ENCODE measurements at regions not wholly inside any gene's neighbourhood (a gene's known extent, or its start where the extent isn't known, plus 50 kb on each side); places are given as distances from the start of the nearest gene placed in this dataset.

- H3K9me3 Mint-ChIP-seq, result no peaks in the 10 kb centered on the region
- Histone ChIP-seq H3K4me2 (no peak overlapping the region), H3K79me2 (replicated peaks; ENCODE audit: insufficient read depth) (no peaks in the 10 kb centered on the region), H3K9me2 (ENCODE audit: insufficient read depth) (no peaks in the 10 kb centered on the region), H3K4me3 (no peak overlapping the region), H4K20me1 (replicated peaks; ENCODE audit: insufficient read depth) (no peaks in the 10 kb centered on the region), H3K36me3 (ENCODE audit: insufficient read depth) (no peaks in the 10 kb centered on the region), H3F3A (replicated peaks; ENCODE audit: low read depth) (no peaks in the 10 kb centered on the region), H3K27me3 (ENCODE audit: insufficient read depth) (no peaks in the 10 kb centered on the region), H2AFZ (peak overlapping the region; percentile 0; the same call in 1 of the 2 replicates), H3K27ac (ENCODE audit: low read depth) (no peak overlapping the region), H3K4me1 (ENCODE audit: insufficient read depth) (no peaks in the 10 kb centered on the region)
- no peak overlapping the region for H3K4me3 Mint-ChIP-seq
- no peak for DNase-seq (ENCODE audit: low spot score)
- H3K27ac Mint-ChIP-seq, result no peak overlapping the region
- H3K36me3 Mint-ChIP-seq (ENCODE audit: low read depth), result no peaks in the 10 kb centered on the region
- TF ChIP-seq EZH2 (IDR thresholded peaks at IDR 0.05; ENCODE audit: low read depth, unreplicated experiment) (no peak), JUNB (IDR thresholded peaks at IDR 0.05; ENCODE audit: unreplicated experiment) (no peak), NANOG (IDR thresholded peaks at IDR 0.05; ENCODE audit: borderline replicate concordance) (no peak), EZH2phosphoT487 (IDR thresholded peaks at IDR 0.05; ENCODE audit: unreplicated experiment) (no peak), ZNF462 (CRISPR knock-in tag; IDR thresholded peaks at IDR 0.05) (no peak), ETS1 (IDR thresholded peaks at IDR 0.05) (no peak), STAT1 (IDR thresholded peaks at IDR 0.05; ENCODE audit: unreplicated experiment) (no peak), REST (IDR thresholded peaks at IDR 0.05; ENCODE audit: unreplicated experiment) (no peak), ZNF114 (CRISPR knock-in tag; IDR thresholded peaks at IDR 0.05) (no peak), CTCF (conservative IDR thresholded peaks at IDR 0.05; ENCODE audit: low read depth in 2 of 2) (no peak), POLR2AphosphoS5 (IDR thresholded peaks at IDR 0.05; ENCODE audit: low read depth) (no peak), ZNF331 (CRISPR knock-in tag; IDR thresholded peaks at IDR 0.05; ENCODE audit: low read depth) (no peak), CREB1 (CRISPR knock-in tag; IDR thresholded peaks at IDR 0.05; ENCODE audit: low read depth) (no peak)
- ATAC-seq, result no peak
- H3K27me3 Mint-ChIP-seq (ENCODE audit: insufficient read depth, low read depth, poor library complexity), result peaks cover 2% of the 10 kb centered on the region
- peaks cover 14% of the 10 kb centered on the region; the same call in 2 of the 3 replicates for H3K4me1 Mint-ChIP-seq
These were observed 242.0 kb downstream of the TUSC7 start for GRCh38 chr3:116951610-116952009.

All from GM23338 (cell line).